Upper lobe of left lung (tissue), 6 donors: ENCODE measurements at regions not wholly inside any gene's neighbourhood (a gene's known extent, or its start where the extent isn't known, plus 50 kb on each side); places are given as distances from the start of the nearest gene placed in this dataset.
"Not testable (repeated sequence)": the region's sequence is repeated elsewhere in the genome, so short reads cannot be mapped to it uniquely, and the experiment has no call there.

Experiments
- ATAC-seq, 2 donors: fragments of 200-7000 bp; cut with Tn5 transposase; one replicate each; pipeline ENCODE4 v1.9.1; 2022; ENCODE audit warnings: mild to moderate bottlenecking in 2 of 2, moderate library complexity in 2 of 2; ENCODE audit not compliant: low FRiP score in 2 of 2
- DNase-seq, 2 donors: peaks; one replicate each; pipeline ENCODE4 v3.0.0-alpha.2; 2019 to 2020
- H3K27ac ChIP-seq, 4 donors: fragments of 200-600 bp; sonication (generic); one replicate each; pipeline ENCODE4 v1.5.1; 2016 to 2019
- H3K27me3 ChIP-seq, 4 donors: fragments of 200-600 bp; sonication (generic); one replicate each; pipeline ENCODE4 v1.5.1; 2017 to 2019
- H3K36me3 ChIP-seq, 4 donors: fragments of 200-600 bp; sonication (generic); one replicate each; pipeline ENCODE4 v1.5.1; 2016 to 2019
- H3K4me1 ChIP-seq, 4 donors: fragments of 200-600 bp; sonication (generic); one replicate each; pipeline ENCODE4 v1.5.1; 2018 to 2019
- H3K4me3 ChIP-seq, 4 donors: fragments of 200-600 bp; sonication (generic); one replicate each; pipeline ENCODE4 v1.5.1; 2017 to 2019; ENCODE audit warnings: mild to moderate bottlenecking in 2 of 4, moderate library complexity in 1 of 4
- H3K9me3 ChIP-seq, 4 donors: fragments of 200-600 bp; sonication (generic); one replicate each; pipeline ENCODE4 v1.5.1; 2018 to 2019
- CTCF ChIP-seq, 6 experiments: fragments of 450-650 bp in 4 of 6; fragments of 200-600 bp in 2 of 6; sonication (generic) in 2 of 6; IDR thresholded peaks; one replicate each; pipeline ENCODE4 v1.5.1; 2016 to 2019; ENCODE audit warnings: antibody characterized with exemption in 6 of 6
- EP300 ChIP-seq, 4 donors: sonication (generic); formaldehyde crosslinking; IDR thresholded peaks; one replicate each; pipeline ENCODE4 v1.5.1; 2017; ENCODE audit warnings: antibody characterized with exemption in 4 of 4, control low read depth in 2 of 4
- POLR2A ChIP-seq, 4 donors: fragments of 450-650 bp; IDR thresholded peaks; one replicate each; pipeline ENCODE4 v1.5.1; 2016 to 2017; ENCODE audit warnings: antibody characterized with exemption in 4 of 4, mild to moderate bottlenecking in 2 of 4
- POLR2AphosphoS5 ChIP-seq, 2 donors: sonication (generic); formaldehyde crosslinking; IDR thresholded peaks; one replicate each; pipeline ENCODE4 v1.5.1; 2017; ENCODE audit warnings: antibody characterized with exemption in 2 of 2
- WGBS, 2 donors: methylation state at CpG; one replicate each; pipeline ENCODE4 v1.1.5; 2017 to 2018; 5-methylcytosine and 5-hydroxymethylcytosine counted together
- donor health status: DM: no; HTN: no; CAD: no; lungs with moderate emphysema.
- donor health status: DM: no; HTN: yes; CAD: no; lungs with severe emphysema.

GRCh38 chr18:1357724-1358123 is 453.1 kb downstream of the ADCYAP1 start:
- H3K27ac ChIP-seq: no peak overlapping the region
- ATAC-seq (peak in 1 of 2 donors; percentile 49), DNase-seq (no peak)
- WGBS, 2 donors: 73 to 93% methylated on average over 2 of the region's 2 CpGs
- no peaks in the 10 kb centered on the region for H3K36me3 ChIP-seq
- H3K4me3 ChIP-seq: no peak overlapping the region
- TF ChIP-seq CTCF (IDR thresholded peaks at IDR 0.05) (no peak), POLR2AphosphoS5 (IDR thresholded peaks at IDR 0.05) (no peak), EP300 (IDR thresholded peaks at IDR 0.05) (no peak), POLR2A (IDR thresholded peaks at IDR 0.05) (no peak)
- H3K27me3 ChIP-seq: no peaks in the 10 kb centered on the region
- H3K4me1 ChIP-seq: no peaks in the 10 kb centered on the region
- H3K9me3 ChIP-seq: no peaks in the 10 kb centered on the region

GRCh38 chr18:1361936-1362335 is 457.3 kb downstream of the ADCYAP1 start:
- H3K4me3 ChIP-seq: no peak overlapping the region
- 61 to 65% methylated on average over 3 of the region's 3 CpGs for WGBS, 2 donors
- H3K36me3 ChIP-seq: no peaks in the 10 kb centered on the region
- no peaks in the 10 kb centered on the region for H3K9me3 ChIP-seq
- no peaks in the 10 kb centered on the region for H3K27me3 ChIP-seq
- no peak overlapping the region for H3K27ac ChIP-seq
- ATAC-seq: no peak
- no peaks in the 10 kb centered on the region for H3K4me1 ChIP-seq
- no peak for TF ChIP-seq EP300 (IDR thresholded peaks at IDR 0.05)
- TF ChIP-seq POLR2A (IDR thresholded peaks at IDR 0.05): no peak
- no peak for DNase-seq

GRCh38 chr18:1370552-1370951 is 465.9 kb downstream of the ADCYAP1 start:
- H3K27me3 ChIP-seq: no peaks in the 10 kb centered on the region
- H3K9me3 ChIP-seq: no peaks in the 10 kb centered on the region
- no peak for ATAC-seq
- WGBS, 2 donors: 93 to 97% methylated on average over 6 of the region's 6 CpGs
- H3K4me1 ChIP-seq: no peaks in the 10 kb centered on the region
- no peaks in the 10 kb centered on the region for H3K36me3 ChIP-seq
- H3K4me3 ChIP-seq: no peak overlapping the region
- no peak for DNase-seq
- no peak for TF ChIP-seq POLR2A (IDR thresholded peaks at IDR 0.05)
- no peak for TF ChIP-seq CTCF (IDR thresholded peaks at IDR 0.05)
- TF ChIP-seq POLR2AphosphoS5 (IDR thresholded peaks at IDR 0.05): no peak
- no peak for TF ChIP-seq EP300 (IDR thresholded peaks at IDR 0.05)
- H3K27ac ChIP-seq: no peak overlapping the region

- Histone ChIP-seq H3K27me3 (no peaks in the 10 kb centered on the region), H3K4me3 (no peak overlapping the region), H3K4me1 (no peaks in the 10 kb centered on the region), H3K27ac (no peak overlapping the region), H3K36me3 (no peaks in the 10 kb centered on the region), H3K9me3 (no peaks in the 10 kb centered on the region)
- ATAC-seq: no peak
- WGBS, 2 donors: 79 to 86% methylated on average over 1 of the region's 1 CpG
- DNase-seq: no peak
- TF ChIP-seq POLR2AphosphoS5 (IDR thresholded peaks at IDR 0.05) (no peak), CTCF (IDR thresholded peaks at IDR 0.05) (no peak), POLR2A (IDR thresholded peaks at IDR 0.05) (no peak), EP300 (IDR thresholded peaks at IDR 0.05) (no peak)
Measured at GRCh38 chr18:1371724-1372123, 467.1 kb downstream of the ADCYAP1 start.

- no peak overlapping the region for H3K4me3 ChIP-seq
- no peak overlapping the region for H3K27ac ChIP-seq
- peak in 1 of 2 donors; percentile 8 for ATAC-seq
- WGBS, 2 donors: 79 to 81% methylated on average over 3 of the region's 3 CpGs
- no peak for TF ChIP-seq POLR2AphosphoS5 (IDR thresholded peaks at IDR 0.05)
- TF ChIP-seq CTCF (IDR thresholded peaks at IDR 0.05): no peak
- TF ChIP-seq EP300 (IDR thresholded peaks at IDR 0.05): no peak
- no peak for TF ChIP-seq POLR2A (IDR thresholded peaks at IDR 0.05)
- no peaks in the 10 kb centered on the region for H3K4me1 ChIP-seq
- H3K36me3 ChIP-seq: no peaks in the 10 kb centered on the region
- no peaks in the 10 kb centered on the region for H3K27me3 ChIP-seq
- peaks cover 0 to 14% (median 4%) of the 10 kb centered on the region in 4 donors for H3K9me3 ChIP-seq
- peak in 1 of 2 donors; percentile 4 for DNase-seq
Measured at GRCh38 chr18:1383465-1383864, 478.8 kb downstream of the ADCYAP1 start.

- H3K27ac ChIP-seq, DNase-seq, H3K4me1 ChIP-seq, H3K27me3 ChIP-seq, ATAC-seq, H3K4me3 ChIP-seq, H3K36me3 ChIP-seq: not testable (repeated sequence)
- peaks cover 0 to 14% (median 4%) of the 10 kb centered on the region in 4 donors for H3K9me3 ChIP-seq
Measured at GRCh38 chr18:1388468-1388867, 483.8 kb downstream of the ADCYAP1 start.
